ENCODE measurements at regions not wholly inside any gene's neighbourhood (a gene's known extent, or its start where the extent isn't known, plus 50 kb on each side); places are given as distances from the start of the nearest gene placed in this dataset.
"Not testable (repeated sequence)": the region's sequence is repeated elsewhere in the genome, so short reads cannot be mapped to it uniquely, and the experiment has no call there.

GRCh38 chr21:15669247-15669646, 60.5 kb upstream of the USP25 start:
- no peak for DNase-seq (ENCODE audit: low read depth in 2 of 2)

DNA sequence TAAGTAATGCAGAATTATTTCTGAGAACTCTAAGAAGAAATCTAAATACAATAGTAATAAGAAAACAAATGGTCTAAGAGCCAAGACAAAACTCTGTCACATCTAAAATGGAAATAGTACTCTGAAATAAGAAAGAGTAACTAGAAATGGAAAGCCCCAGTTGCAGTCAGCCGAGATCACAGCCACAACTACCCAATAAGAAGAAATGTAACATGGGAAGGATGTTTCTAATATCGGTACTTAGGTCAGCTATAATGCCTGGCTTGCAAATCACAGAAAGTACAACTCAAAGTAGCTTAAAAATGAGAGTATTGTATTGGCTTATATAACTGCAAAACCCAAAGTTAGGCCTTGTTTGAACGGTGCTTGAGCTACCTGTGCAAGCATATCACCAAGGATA, 58.6 kb upstream of the USP25 start:
- DNase-seq (ENCODE audit: low read depth in 2 of 2): no peak

- not testable (repeated sequence) for DNase-seq (ENCODE audit: low read depth in 2 of 2)
Observed at GRCh38 chr21:15672578-15672977, 57.2 kb upstream of the USP25 start.

- DNase-seq (ENCODE audit: low read depth in 2 of 2): no peak
Observed at GRCh38 chr21:15676935-15677334, 52.8 kb upstream of the USP25 start.

- no peak for DNase-seq (ENCODE audit: low read depth in 2 of 2)
Observed at GRCh38 chr21:15679630-15680029, 50.2 kb upstream of the USP25 start.
